Stimulated activated CD4-positive, alpha-beta T cell treated with anti-CD3 and anti-CD28 coated beads, Interleukin-1b, Interleukin-23, amount 100 ng/mL, for 1 hour (primary cell): ENCODE measurements at regions not wholly inside any gene's neighbourhood (a gene's known extent, or its start where the extent isn't known, plus 50 kb on each side); places are given as distances from the start of the nearest gene placed in this dataset.
"Not testable (repeated sequence)": the region's sequence is repeated elsewhere in the genome, so short reads cannot be mapped to it uniquely, and the experiment has no call there.

ENCODE experiments used
- DNase-seq, 2 donors: peaks; one replicate each; pipeline ENCODE4 v3.0.0-alpha.2; 2020; ENCODE audit warnings: low read depth in 2 of 2

DNA sequence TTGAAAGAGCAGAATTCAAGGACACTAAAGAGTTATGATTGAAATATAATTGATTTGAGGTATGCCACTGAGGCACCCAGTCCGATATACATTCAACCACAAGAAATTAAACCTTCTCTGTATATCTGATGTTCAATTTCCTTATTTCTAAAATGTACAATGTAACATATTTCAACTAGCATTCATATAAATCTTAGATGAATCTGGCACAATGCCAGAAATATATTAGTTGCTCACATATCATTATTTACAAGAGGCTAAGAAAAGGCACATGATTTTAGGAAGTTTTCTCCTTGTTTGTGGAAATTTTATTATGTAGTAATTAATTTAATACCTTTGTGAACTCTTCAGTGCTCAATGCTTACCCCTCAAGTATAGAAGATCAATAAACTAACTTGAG lies 532.3 kb downstream of the KCNA4 start:
- DNase-seq, result no peak

DNA sequence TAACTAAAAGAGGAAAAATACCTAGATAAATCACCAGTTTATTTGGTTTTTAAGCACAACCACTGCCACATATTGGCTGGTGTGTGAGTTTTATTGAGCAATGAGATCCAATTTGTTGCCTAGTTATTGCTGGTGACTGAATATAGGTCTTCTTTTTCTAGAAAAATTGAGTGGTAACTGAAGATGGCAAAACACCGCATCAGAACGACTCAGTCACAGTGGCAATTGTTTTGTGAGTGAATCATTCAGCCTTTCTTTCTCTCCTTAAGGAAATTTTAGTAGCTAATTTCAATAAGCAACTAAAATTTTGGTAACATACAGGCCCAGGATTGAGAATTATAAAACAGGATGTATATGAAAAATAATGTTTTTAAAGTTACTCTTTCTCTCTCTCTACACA lies 533.0 kb downstream of the KCNA4 start:
- DNase-seq, result no peak

DNA sequence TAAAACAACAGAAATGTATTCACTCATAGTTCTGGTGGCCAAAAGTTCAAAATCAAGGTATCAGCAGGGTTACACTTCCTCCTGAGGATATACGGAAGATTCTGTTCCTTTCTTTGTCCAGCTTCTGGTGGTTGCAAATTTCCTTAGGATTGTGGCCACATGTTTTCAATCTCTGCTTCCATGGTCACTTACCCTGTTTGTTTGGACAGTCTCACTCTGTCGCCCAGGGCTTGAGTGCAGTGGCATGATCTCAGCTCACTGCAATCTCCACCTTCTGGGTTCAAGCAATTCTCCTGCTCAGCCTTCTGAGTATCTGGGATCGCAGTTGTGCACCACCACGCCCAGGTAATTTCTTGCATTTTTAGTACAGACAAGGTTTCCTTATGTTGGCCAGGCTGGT lies 534.3 kb downstream of the KCNA4 start:
- DNase-seq, result no peak

DNA sequence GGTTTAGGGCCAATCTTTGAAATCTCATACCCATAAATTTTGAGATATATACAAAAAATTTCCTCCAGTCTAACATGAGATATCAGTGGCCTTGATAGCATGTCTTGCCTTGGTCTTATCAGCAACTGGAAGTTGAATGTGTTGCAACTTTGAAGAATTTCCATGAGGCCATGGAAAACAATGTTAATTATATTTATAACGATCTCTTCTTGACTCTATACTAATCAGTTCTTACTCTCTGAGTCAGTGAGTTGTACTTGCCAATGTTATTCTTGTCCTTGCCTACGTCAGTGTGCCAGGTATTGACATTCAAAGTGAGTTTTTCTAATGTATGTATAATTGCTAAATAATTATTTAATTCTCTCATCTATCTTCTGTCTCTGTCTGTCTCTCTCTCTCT lies 535.1 kb downstream of the KCNA4 start:
- no peak for DNase-seq

DNA sequence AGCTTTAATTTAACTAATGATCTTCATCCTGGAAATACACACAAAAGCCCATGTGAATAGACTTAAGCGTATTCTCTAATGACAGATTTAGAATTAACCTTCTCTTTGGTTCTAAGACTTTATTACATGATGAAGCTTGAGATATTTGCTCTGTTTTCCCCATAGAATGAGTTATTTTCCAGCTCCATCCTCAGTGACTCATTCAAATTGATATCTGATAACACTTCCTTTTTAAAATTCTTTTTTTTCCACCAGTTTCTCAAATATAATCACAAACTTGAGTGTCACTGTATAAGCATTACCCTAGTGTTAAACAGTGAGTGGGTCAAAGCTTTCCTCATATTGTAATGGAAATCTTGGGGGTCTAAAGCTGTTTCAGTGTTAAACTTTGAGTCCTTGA lies 535.8 kb downstream of the KCNA4 start:
- no peak for DNase-seq

DNA sequence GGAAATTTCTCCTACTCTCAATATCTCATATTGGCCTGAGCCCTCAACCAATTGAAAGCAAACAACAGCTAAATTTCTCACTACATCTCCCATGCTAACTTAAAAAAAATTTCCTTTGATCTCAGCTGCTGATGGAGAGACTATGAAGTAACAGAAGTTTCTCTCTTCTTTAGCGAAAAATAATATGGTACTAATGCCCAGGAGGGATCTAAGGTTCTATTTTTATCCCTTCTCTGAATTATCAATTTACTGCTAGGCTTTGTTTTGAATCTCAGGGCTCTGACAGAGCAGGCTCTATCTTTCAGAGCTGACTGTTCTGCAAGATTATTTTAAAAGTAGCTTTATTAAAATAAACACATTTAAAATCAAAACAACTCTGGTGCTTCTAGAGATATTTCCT lies 558.6 kb downstream of the KCNA4 start:
- DNase-seq, result no peak

DNA sequence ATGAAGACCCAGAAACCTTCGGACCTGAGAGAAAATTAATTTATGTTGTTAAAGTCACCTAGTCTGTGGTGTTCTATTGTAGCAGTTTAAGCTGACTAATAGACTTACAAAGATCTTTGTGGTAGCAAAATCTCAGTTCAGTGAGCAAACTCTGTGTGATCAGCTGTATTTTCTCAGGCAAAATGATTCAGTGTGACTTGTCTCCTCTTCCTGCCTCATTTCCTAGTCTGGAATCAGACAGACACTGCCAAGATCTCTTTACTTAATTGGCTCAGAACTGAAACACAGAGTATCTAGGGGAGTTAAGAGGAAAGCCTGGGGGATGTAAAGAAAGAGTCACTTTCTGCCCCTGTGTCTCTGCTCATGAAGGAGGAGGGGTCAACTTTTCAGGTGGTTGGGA lies 564.7 kb downstream of the KCNA4 start:
- no peak for DNase-seq

DNA sequence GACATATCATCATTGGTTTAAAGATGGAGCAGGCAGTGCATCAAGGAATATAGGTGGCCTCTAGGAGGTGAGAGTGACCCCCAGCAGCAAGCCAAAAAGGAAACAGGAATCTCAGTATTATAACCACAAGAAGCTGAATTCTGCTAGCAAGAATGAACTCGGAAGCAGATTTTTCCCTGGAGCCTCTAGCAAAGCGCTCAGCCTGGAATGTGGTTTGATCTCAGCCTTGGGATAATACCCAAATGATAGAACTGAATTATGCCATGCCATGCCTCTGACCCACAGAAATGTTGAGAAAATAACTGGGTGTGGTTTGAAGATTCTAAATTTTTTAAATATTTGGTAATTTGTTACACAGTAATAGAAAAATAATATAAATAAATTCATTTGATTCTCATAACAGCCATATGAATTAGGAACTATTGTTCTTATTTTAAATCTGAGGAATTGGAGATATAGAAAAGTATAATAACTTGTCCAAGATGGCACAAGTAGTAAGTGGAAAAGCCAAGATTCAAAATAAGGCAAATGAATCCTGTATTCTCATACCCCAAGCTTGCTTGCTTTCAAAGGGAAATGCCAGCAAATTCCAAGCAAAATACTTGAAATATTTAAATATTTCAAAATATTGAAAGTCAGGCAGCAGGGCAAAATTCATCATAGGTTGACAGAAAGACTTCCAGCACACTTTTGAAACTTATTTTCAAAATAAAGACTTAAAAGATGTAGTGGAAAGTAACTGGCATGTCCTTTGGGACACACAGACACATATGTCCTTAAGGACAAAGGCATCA lies 567.4 kb downstream of the KCNA4 start:
- no peak for DNase-seq

DNA sequence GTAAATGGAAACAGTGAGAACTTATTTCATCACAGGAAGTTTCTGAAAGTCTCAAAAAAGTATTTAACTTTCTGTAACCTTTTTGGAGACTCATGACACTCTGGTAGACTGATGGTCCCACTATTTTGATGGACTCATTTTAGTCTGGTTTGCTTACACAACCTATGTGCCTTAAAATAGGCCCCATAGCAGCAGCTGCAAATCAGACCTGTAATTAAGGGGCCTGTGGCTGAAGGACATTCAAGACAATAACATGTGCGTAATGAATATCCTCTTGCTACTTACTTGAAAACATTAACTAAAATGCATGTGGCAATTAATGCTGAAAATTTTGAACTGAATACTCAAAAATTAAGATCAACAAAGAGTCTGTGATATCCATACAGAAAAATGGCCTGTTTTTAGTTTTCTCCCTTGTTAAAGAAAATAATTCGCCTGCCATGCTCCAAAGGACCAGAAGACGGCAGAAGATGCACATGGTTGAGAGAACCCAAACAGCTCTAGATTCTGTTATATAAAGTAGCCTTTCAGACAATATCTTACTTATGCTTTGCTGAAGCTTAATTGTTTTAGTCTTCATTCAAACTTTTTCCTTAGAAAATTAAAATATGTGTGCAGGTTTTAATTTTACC lies 568.5 kb downstream of the KCNA4 start:
- no peak for DNase-seq

DNA sequence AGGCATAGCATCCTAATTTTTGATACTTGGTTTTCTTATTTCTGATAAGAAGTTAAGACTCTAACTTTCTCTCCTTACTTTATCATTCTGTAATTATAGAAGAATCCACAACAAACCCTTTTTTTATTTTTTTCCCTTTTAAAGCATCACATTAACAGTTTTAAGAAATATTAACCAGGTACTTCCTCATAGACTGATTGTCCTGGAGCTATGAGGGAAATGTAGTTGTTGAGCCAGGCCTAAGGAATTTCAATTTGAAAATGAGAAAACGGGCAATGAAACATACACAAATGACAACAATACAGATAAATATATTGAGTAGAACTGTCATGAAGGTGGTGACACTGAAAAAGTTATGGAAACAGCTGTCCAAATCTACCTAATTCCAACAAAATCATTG lies 569.0 kb downstream of the KCNA4 start:
- no peak for DNase-seq

DNA sequence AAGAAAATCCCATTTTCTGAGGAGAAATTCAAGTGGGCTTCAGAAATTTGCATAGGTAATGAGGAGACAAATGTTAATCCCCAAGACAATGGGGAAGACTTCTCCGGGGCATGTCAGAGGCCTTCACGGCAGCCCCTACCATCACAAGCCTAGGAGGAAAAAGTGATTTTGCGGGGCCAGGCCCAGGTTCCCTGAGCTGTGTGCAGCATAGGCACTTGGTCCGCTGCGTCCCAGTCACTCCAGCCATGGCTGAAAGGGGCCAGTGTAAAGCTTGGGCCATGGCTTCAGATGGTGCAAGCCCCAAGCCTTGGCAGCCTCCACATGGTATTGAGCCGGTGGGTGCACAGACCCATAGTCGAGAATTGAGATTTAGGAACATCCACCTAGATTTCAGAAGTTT lies 570.7 kb downstream of the KCNA4 start:
- DNase-seq, result no peak

DNA sequence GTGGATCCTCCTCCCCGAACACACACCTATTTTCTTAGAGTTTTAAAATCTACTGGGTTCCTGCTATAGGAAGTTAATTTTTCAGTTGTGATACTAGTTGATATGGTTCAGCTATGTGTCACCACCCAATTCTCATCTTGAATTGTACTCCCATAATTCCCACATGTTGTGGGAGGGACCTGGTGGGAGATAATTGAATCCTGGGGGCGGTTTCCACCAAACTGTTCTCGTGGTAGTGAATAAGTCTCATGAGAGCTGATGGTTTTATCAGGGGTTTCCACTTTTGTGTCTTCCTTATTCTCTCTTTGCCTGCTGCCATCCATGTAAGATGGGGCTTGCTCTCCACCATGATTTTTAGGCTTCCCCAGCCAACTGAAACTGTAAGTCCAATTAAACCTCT lies 571.6 kb downstream of the KCNA4 start:
- not testable (repeated sequence) for DNase-seq

DNA sequence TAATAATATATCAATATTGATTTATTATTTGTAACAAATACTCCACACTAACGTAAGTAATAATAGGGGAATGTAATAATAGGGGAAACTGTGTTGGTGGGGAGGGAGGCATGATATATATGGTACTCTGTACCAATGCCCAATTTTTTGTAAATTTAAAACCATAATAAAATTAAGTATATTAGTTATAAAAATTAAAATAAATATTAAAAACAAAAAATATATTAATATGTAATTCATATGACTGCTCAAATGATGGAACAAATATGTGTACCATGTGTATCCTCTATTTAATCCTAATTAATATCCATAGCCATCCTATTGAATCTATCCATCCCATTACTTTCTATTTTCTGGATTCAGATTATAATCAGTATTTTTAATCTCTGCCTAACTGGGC lies 578.0 kb downstream of the KCNA4 start:
- DNase-seq, result no peak

DNA sequence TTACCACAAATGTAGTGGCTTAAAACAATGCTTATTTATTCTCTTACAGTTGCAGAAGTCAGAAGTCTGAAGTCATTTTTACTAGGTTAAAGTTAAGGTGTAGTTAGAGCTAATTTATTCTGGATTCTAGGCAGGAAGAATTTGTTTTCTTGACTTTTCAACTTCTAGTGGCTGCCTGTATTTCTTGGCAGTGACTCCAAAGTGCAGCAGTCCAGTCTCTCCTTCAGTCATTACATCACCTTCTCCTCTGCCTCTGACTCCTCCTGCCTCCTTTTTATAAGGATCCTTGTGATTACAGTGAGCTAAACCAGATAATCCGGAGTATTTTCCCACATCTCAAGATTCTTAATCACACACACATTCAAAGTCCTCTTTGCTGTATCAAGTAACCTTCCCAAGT lies 581.4 kb downstream of the KCNA4 start:
- DNase-seq, result no peak

DNA sequence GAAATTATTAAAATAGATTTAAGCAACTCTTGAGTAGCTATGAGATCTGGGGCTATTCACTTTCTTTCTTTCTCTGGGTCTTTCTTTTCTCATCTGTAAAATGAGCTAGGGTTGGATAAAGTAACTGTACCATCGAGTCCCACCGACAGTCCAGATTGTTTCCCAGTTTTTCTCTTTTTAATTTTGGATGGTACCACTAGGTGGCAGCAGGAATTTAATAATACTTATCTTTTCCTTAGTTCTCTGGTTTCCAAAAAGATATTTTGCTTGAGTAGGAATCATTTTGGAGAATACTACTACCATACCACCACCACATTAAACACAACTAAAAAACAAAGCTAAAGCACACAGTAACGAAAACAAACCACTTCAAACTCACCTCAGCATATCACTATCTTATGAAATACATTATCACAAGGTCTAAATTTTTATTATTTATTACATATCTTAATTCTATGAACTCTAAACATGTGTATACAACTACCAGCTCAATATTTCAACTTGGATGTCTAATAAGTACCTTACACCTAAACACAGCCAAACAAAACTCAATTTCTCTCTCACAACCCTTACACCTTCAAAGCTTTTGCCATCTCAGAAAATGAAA lies 584.0 kb downstream of the KCNA4 start:
- DNase-seq, result no peak

DNA sequence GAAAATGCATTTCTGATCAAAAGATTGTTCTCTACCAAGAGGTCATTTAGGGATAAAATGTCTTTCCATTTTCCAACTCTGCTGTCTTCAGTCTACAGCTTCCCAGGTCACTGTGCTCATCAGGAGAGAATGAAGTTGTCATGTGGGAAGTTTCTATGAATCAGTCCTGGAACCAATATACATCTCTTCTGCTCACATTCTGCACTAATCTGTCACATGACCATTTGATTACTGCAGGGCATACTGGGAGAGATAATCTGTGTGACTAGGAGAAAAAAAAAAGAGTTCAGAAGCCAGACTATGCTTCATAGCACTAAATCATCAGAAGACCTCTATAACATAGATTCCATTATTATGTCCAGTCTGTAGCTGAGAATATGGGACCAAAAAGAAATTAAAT lies 611.5 kb downstream of the KCNA4 start:
- no peak for DNase-seq

DNA sequence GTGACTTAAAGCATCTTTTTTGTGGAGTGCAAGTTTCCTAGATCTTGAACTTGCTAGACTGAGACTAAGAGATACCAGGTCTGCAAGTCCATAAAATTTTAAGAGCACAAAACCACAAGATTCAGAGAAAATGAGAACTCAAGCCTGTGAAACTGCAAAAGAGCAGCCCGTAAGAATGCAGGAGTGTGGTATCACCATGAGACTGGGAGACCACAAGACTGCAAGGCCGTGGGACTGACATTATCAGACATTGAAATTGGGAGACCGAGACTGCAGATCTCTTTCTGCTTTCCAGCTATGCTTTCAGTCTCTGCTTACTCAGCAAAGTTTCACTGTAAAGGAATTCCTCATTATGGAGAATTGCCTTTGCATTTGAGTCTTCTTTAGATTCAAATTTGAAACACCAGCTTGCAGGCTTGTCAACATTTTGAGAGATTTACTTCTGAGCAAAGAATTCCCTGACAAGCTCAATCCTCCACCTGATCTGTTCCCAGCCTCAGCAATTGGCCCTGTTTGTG lies 621.2 kb downstream of the KCNA4 start:
- no peak for DNase-seq

DNA sequence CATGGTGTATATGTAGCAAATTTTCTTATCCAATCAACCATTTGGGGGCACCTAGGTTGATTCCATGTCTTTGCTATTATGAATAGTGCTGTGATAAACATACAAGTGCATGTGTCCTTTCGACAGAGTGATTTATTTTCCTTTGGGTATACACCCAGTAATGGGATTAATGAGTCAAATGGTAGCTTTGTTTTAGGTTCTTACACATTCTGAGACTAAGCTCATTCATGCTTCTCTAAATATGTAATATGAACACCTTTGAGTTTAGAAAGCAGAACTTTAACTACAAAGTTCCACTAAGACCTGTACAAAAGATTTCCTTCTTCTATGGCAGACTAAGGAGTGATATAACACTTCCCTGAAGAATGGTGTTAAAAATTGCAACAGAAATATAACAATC lies 627.0 kb downstream of the KCNA4 start:
- no peak for DNase-seq

DNA sequence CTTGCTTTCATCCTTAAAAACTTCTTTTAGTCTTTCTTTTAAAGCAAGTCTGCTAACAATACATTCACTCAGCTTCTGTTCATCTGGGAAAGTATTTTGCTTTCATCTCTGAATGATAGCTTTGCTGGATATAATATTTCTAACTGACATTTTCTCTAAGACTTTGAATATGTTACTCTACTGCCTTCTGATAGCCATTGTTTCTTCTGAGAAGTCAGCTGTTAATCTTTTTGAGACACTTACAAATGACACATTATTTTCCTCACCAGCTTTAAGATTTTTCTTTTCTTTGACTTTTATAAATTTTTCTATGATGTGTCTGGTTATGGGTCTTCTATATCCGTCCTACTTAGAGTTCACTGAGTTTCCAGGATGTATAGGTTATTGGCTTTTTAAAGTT lies 643.1 kb downstream of the KCNA4 start:
- DNase-seq, result no peak

DNA sequence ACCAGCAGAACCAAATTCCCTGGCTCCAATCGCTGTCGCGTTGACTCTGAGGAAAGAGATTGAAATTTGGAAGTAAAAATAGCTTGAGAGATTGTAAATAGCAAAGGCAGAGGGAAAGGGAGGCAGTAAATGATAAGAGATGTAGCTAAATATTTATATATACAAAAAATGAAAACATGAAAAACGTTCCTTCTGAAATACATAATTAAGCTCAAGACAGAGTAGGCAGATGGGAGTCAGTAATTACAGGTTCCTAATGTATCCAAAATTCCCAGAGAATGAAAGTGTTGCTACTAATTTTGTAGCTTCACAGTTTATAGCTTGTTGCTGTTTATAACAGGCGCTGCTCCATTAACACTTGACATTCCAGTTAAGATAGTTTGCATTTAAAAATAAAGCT lies 648.7 kb downstream of the KCNA4 start:
- no peak for DNase-seq

DNA sequence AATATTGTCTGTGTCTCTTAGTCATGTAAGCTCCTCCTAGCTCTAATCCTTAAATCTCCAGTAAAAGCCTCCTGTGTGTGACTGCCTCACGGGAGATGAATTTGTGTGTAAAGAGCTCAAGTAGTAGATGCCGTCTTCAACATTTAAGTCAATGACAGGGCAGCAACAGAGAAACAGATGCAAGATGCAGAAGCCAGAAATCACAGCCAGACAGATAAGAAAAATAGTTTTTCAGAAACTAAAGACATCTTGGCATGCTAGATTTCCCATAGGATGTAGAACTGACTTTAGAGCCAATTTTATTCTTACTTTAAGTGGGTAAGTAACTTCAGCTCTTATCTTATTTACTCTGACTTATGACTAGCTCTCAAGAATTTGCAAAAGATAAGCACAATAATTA lies 652.8 kb downstream of the KCNA4 start:
- no peak for DNase-seq

DNA sequence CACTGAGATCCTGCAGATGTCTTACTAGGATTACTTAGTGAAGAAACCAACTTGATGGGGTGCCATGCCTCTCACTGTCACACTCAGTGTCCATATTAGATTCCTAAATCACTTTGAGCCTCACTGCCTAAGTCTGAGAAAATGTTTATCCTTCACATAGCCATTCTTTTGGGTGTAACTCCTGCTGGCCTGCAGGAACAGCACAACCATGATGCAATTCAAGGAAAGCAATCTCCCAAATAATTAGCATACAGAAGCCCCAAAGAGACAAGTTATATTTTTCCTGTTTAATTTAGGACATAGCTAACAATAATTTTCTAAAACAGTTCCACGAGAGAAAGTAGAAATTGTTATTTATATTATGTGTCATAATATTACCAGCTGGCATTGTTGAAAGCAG lies 655.5 kb downstream of the KCNA4 start:
- no peak for DNase-seq

DNA sequence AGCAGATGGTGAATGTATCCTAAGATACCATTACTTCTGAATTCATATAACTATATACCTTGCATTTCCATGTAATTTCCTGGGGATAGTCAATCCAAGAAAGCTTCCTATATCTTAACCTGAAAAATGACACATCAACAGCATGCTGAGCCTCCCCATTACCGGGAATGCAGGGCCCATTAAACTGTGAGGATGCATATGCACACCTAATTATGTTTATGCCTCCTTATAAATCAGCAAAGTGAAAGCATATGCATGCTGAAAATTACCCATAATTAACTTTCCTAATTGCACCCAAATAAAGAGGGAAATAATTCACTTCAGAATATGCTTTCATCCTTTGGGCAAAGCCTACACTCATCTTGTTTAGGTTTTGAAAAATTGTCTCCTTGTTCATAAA lies 663.0 kb downstream of the KCNA4 start:
- DNase-seq, result no peak
